ENCODE measurements at regions not wholly inside any gene's neighbourhood (a gene's known extent, or its start where the extent isn't known, plus 50 kb on each side); places are given as distances from the start of the nearest gene placed in this dataset.

- no peak for TF ChIP-seq CTCF (IDR thresholded peaks at IDR 0.05; ENCODE audit: borderline replicate concordance, extremely low read depth, low read length, poor library complexity, severe bottlenecking)
- TF ChIP-seq EZH2 (IDR thresholded peaks at IDR 0.05; ENCODE audit: borderline replicate concordance, low read depth, low read length, severe bottlenecking): no peak
Measured at GRCh38 chr3:153555919-153556318, 393.9 kb downstream of the RAP2B start.
